B cell (primary cell): ENCODE measurements at regions not wholly inside any gene's neighbourhood (a gene's known extent, or its start where the extent isn't known, plus 50 kb on each side); places are given as distances from the start of the nearest gene placed in this dataset.
A peak's percentile ranks its signal among the peaks of the same experiment; 100 is the strongest.
"Not testable (repeated sequence)": the region's sequence is repeated elsewhere in the genome, so short reads cannot be mapped to it uniquely, and the experiment has no call there.

Experiments used
- ATAC-seq: fragments of 200-7000 bp; cut with Tn5 transposase; one replicate; pipeline ENCODE4 v1.10.0; 2021; ENCODE audit warnings: low read depth, mild to moderate bottlenecking, moderate number of reproducible peaks, moderate library complexity
- CTCF ChIA-PET: fragments of 350-600 bp; sonication (Branson Sonifier 250); formaldehyde crosslinking; loops from one replicate; lab custom pipeline; 2021; ENCODE audit warnings: antibody characterized with exemption, inconsistent platforms; lab: Charles Lee
- POLR2A ChIA-PET: fragments of 350-600 bp; sonication (Branson Sonifier 250); formaldehyde crosslinking; loops from one replicate; lab custom pipeline; 2021; ENCODE audit warnings: antibody characterized with exemption; lab: Charles Lee
- DNase-seq: peaks from one replicate; pipeline ENCODE4 v3.0.0; 2013
- H2AFZ ChIP-seq: 2 replicates; pipeline ENCODE4 v1.6.1; 2012; ENCODE audit warnings: mild to moderate bottlenecking, low read depth, low read length; ENCODE audit not compliant: insufficient read depth, poor library complexity, severe bottlenecking
- H3K27ac ChIP-seq, 2 donors: 1 replicate in 1 of 2; 2 replicates in 1 of 2; pipeline ENCODE4 v1.5.1; 2012 to 2013; ENCODE audit warnings: low read length in 2 of 2, mild to moderate bottlenecking in 2 of 2, moderate library complexity in 1 of 2
- H3K27me3 ChIP-seq, 4 experiments: fragments of 200-600 bp in 1 of 4; sonication (generic) in 1 of 4; replicated peaks in 1 of 4; 1 replicate in 2 of 4; 2 replicates in 2 of 4; pipeline versions ENCODE4 v1.6.1 to v1.7.0; 2013 to 2016; ENCODE audit warnings: low read length in 3 of 4, mild to moderate bottlenecking in 2 of 4, mixed read lengths in 1 of 4, moderate library complexity in 1 of 4; ENCODE audit not compliant: insufficient read depth in 4 of 4, control insufficient read depth in 3 of 4; ENCODE audit errors: control extremely low read depth in 1 of 4
- H3K36me3 ChIP-seq, 2 experiments: replicated peaks in 1 of 2; 1 replicate in 1 of 2; 2 replicates in 1 of 2; pipeline versions ENCODE4 v1.6.1 to v1.7.1; 2013; ENCODE audit warnings: low read length in 1 of 2; ENCODE audit not compliant: insufficient read depth in 2 of 2, control insufficient read depth in 1 of 2; ENCODE audit errors: control extremely low read depth in 1 of 2, extremely low read depth in 1 of 2
- H3K4me1 ChIP-seq, 2 donors: fragments of 200-600 bp in 1 of 2; sonication (generic) in 1 of 2; 1 replicate in 1 of 2; 2 replicates in 1 of 2; pipeline versions ENCODE4 v1.5.1 to v1.6.1; 2013 to 2017; ENCODE audit warnings: low read length in 2 of 2; ENCODE audit not compliant: control insufficient read depth in 2 of 2, insufficient read depth in 2 of 2
- H3K4me2 ChIP-seq: replicated peaks from 2 replicates; pipeline ENCODE3; 2012; ENCODE audit warnings: mild to moderate bottlenecking, low read depth, low read length; ENCODE audit not compliant: poor library complexity, severe bottlenecking
- H3K4me3 ChIP-seq, 5 experiments: fragments of 200-600 bp in 1 of 5; sonication (generic) in 1 of 5; 1 replicate in 3 of 5; 2 replicates in 2 of 5; pipeline versions ENCODE4 v1.5.1 to v1.7.0; 2011 to 2016; ENCODE audit warnings: low read length in 4 of 5, mild to moderate bottlenecking in 4 of 5, low read depth in 2 of 5, control low read depth in 1 of 5, moderate library complexity in 1 of 5; ENCODE audit not compliant: insufficient read depth in 1 of 5; ENCODE audit errors: control extremely low read depth in 1 of 5, extremely low read depth in 1 of 5
- H3K79me2 ChIP-seq: fragments of 200-600 bp; sonication (generic); one replicate; pipeline ENCODE4 v1.6.0; 2016; ENCODE audit warnings: low read length; ENCODE audit not compliant: control insufficient read depth, insufficient read depth
- H3K9ac ChIP-seq: fragments of 200-600 bp; sonication (generic); 2 replicates; pipeline ENCODE4 v1.6.1; 2017; ENCODE audit warnings: mild to moderate bottlenecking, low read length, moderate library complexity
- H3K9me3 ChIP-seq, 3 donors: one replicate each; pipeline versions ENCODE4 v1.6.1 to v1.7.1; 2013; ENCODE audit warnings: low read length in 2 of 3; ENCODE audit not compliant: control insufficient read depth in 2 of 3, insufficient read depth in 1 of 3; ENCODE audit errors: control extremely low read depth in 1 of 3
- H4K20me1 ChIP-seq: 2 replicates; pipeline ENCODE4 v1.6.0; 2012; ENCODE audit warnings: mild to moderate bottlenecking, low read length; ENCODE audit not compliant: insufficient read depth, control insufficient read depth, poor library complexity, severe bottlenecking
- H3K27ac Mint-ChIP-seq: one replicate; pipeline ENCODE4 v1.8.0; 2021; ENCODE audit warnings: mixed read lengths
- H3K27me3 Mint-ChIP-seq: one replicate; pipeline ENCODE4 v1.8.0; 2021; ENCODE audit warnings: mixed read lengths
- H3K4me1 Mint-ChIP-seq: one replicate; pipeline ENCODE4 v1.8.0; 2021; ENCODE audit warnings: mixed read lengths
- H3K4me3 Mint-ChIP-seq: one replicate; pipeline ENCODE4 v1.8.0; 2021; ENCODE audit warnings: mixed read lengths
- H3K9me3 Mint-ChIP-seq: one replicate; pipeline ENCODE4 v1.8.0; 2022; ENCODE audit warnings: mixed read lengths; ENCODE audit not compliant: insufficient read depth
- WGBS: methylation state at CpG from one replicate; pipeline ENCODE4 v1.1.5; 2013; ENCODE audit warnings: missing lambda C conversion rate; ENCODE audit not compliant: insufficient coverage; 5-methylcytosine and 5-hydroxymethylcytosine counted together
- intact Hi-C: fragments of 100-400 bp; cut with micrococcal nuclease; formaldehyde crosslinking; loops from one replicate; pipeline ENCODE4 v1.10.0; 2022
- TF ChIP-seq, protein P1 (sequence below): fragments of 200-600 bp; IDR thresholded peaks from one replicate; pipeline ENCODE4 v1.8.0; 2022; ENCODE audit warnings: antibody characterized with exemption, mild to moderate bottlenecking

DNA sequence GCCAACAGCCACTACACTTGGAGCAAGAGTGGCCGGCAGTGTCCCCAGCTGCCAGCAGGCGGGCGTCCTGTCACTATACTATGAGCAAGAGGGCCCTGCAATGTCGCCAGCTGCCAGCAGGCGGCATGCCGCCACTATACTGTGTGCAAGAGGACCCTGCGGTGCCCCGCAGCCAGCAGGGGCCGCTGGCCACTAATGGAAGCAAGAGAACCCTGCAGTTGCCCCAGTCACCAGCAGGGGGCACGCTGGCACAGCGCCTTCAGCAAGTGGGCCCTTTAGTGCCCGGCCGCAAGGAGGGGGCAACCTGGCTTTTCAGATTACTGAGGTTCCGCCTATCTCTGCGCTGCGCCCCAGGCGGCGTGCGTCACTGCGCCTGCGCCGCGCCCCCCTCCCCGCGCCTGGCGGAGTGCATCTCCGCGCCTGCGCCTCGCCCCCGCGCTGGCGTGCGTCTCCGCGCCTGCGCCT is 53.0 kb upstream of the DUX4 start:
- TF ChIP-seq, protein P1, sequence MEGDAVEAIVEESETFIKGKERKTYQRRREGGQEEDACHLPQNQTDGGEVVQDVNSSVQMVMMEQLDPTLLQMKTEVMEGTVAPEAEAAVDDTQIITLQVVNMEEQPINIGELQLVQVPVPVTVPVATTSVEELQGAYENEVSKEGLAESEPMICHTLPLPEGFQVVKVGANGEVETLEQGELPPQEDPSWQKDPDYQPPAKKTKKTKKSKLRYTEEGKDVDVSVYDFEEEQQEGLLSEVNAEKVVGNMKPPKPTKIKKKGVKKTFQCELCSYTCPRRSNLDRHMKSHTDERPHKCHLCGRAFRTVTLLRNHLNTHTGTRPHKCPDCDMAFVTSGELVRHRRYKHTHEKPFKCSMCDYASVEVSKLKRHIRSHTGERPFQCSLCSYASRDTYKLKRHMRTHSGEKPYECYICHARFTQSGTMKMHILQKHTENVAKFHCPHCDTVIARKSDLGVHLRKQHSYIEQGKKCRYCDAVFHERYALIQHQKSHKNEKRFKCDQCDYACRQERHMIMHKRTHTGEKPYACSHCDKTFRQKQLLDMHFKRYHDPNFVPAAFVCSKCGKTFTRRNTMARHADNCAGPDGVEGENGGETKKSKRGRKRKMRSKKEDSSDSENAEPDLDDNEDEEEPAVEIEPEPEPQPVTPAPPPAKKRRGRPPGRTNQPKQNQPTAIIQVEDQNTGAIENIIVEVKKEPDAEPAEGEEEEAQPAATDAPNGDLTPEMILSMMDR = peak; percentile 56
- H3K27ac ChIP-seq, H3K4me3 ChIP-seq, ATAC-seq, H3K9ac ChIP-seq, H3K79me2 ChIP-seq, H3K36me3 ChIP-seq, H3K27me3 ChIP-seq, H3K4me1 Mint-ChIP-seq, H3K27me3 Mint-ChIP-seq, H3K4me2 ChIP-seq, H2AFZ ChIP-seq, CTCF ChIA-PET, intact Hi-C loops, H3K9me3 Mint-ChIP-seq, H3K4me3 Mint-ChIP-seq, H3K4me1 ChIP-seq, H3K27ac Mint-ChIP-seq, POLR2A ChIA-PET, H4K20me1 ChIP-seq: not testable (repeated sequence)
- WGBS = 66% methylated on average over 7 of the region's 37 CpGs
- DNase-seq = peak; percentile 17
- peaks cover 0 to 15% (median 0%) of the 10 kb centered on the region in 3 donors for H3K9me3 ChIP-seq

DNA sequence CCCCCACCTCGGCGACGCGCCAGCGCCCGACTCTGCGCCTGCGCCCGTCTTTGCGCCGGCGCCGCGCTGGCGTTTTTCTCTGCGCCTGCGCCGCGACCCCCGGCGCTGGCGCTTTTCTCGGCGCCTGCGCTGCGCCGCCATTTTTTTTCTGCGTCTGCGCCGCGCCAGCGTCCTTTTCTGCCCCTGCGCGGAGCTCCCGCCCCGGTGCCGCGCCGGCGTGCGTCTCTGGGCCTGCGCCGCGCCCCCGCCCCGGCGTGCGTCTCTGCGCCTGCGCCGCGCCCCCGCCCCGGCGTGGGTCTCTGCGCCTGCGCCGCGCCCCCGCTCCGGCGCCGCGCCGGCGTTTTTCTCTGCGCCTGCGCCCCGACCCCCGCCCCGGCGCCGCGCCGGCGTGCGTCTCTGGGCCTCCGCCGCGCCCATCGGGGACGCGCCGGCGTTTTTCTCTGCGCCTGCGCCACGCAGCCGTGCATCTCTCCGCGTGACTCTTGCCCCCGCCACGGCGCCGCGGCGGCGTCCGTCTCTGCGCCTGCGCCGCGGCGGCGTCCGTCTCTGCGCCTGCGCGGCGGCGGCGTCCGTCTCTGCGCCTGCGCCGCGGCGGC is 52.4 kb upstream of the DUX4 start:
- H3K27ac ChIP-seq, H3K4me1 ChIP-seq, CTCF ChIA-PET, H3K36me3 ChIP-seq, H3K27me3 ChIP-seq, H3K4me3 Mint-ChIP-seq, intact Hi-C loops, H3K4me2 ChIP-seq, DNase-seq, H4K20me1 ChIP-seq, H3K27ac Mint-ChIP-seq, ATAC-seq, H3K27me3 Mint-ChIP-seq, H3K9ac ChIP-seq, H3K9me3 Mint-ChIP-seq, H3K79me2 ChIP-seq, H3K4me3 ChIP-seq, POLR2A ChIA-PET, H2AFZ ChIP-seq, H3K4me1 Mint-ChIP-seq: not testable (repeated sequence)
- H3K9me3 ChIP-seq = peaks cover 0 to 15% (median 0%) of the 10 kb centered on the region in 3 donors
- 80% methylated on average over 64 of the region's 118 CpGs for WGBS
